GM12874 (cell line): ENCODE measurements at regions not wholly inside any gene's neighbourhood (a gene's known extent, or its start where the extent isn't known, plus 50 kb on each side); places are given as distances from the start of the nearest gene placed in this dataset.

Experiments used
- TF ChIP-seq, protein P1 (sequence below): IDR thresholded peaks from 2 replicates; pipeline ENCODE4 v1.5.1; 2011; ENCODE audit warnings: low read depth, mild to moderate bottlenecking, control low read depth, low read length, moderate library complexity; ENCODE audit not compliant: insufficient read depth

DNA sequence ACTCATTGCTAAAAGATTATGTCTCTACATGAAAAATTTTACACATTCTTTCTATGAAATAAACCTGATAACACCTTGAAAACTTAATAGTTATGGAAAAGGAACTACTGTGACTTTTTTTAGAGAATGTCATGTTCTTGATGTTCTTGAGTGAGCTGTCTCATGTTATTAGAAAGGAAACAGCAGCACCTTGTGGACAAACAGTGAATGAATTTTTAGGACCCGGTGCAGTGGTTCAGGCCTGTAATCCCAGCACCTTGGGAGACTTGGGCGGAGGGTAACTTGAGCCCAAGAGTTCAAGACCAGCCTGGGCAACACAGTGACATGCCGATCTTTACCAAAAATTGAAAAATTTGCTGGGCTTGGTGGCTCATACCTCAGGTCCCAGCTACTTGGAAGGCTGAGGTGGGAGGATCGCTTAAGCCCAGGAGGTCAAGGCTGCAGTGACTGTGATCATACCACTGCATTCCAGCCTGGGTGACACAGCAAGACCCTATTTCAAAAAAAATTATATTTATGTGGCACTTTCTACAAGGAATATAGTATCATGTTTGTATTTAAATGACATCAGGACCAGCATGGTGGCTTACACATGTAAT is 2207.4 kb upstream of the DEFB115 start:
- TF ChIP-seq, protein P1, sequence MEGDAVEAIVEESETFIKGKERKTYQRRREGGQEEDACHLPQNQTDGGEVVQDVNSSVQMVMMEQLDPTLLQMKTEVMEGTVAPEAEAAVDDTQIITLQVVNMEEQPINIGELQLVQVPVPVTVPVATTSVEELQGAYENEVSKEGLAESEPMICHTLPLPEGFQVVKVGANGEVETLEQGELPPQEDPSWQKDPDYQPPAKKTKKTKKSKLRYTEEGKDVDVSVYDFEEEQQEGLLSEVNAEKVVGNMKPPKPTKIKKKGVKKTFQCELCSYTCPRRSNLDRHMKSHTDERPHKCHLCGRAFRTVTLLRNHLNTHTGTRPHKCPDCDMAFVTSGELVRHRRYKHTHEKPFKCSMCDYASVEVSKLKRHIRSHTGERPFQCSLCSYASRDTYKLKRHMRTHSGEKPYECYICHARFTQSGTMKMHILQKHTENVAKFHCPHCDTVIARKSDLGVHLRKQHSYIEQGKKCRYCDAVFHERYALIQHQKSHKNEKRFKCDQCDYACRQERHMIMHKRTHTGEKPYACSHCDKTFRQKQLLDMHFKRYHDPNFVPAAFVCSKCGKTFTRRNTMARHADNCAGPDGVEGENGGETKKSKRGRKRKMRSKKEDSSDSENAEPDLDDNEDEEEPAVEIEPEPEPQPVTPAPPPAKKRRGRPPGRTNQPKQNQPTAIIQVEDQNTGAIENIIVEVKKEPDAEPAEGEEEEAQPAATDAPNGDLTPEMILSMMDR = peak; percentile 34; the same call in 1 of the 2 replicates

DNA sequence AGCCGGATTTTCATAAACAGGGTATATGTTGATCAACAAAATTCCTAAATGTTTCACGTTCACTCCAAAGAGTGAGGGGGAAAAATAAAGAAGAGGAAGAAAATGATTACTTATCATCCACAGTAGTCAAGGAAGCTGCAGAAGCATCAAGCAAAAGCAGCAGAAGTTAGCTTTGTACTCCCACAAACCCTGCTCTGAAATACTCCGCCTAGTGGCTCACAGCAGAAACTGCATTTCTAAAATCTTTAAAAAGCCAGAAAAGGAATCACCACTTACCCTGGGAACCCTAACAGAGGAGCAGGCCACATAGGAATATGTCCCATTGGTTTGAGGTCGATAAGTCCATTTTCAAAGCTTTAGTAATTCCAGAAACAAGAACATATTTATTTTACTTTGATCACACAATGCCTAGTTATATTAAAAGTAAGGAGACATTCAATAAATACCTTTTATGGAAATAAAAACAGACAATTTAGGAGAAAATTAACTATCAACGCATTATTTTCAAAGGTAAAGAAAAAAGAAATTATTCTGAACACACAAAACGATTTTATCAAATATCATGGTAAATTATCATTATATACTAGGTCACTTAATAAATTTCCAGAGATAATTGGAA is 2199.5 kb upstream of the DEFB115 start:
- TF ChIP-seq, protein P1 = peak; percentile 53; the same call in 1 of the 2 replicates

DNA sequence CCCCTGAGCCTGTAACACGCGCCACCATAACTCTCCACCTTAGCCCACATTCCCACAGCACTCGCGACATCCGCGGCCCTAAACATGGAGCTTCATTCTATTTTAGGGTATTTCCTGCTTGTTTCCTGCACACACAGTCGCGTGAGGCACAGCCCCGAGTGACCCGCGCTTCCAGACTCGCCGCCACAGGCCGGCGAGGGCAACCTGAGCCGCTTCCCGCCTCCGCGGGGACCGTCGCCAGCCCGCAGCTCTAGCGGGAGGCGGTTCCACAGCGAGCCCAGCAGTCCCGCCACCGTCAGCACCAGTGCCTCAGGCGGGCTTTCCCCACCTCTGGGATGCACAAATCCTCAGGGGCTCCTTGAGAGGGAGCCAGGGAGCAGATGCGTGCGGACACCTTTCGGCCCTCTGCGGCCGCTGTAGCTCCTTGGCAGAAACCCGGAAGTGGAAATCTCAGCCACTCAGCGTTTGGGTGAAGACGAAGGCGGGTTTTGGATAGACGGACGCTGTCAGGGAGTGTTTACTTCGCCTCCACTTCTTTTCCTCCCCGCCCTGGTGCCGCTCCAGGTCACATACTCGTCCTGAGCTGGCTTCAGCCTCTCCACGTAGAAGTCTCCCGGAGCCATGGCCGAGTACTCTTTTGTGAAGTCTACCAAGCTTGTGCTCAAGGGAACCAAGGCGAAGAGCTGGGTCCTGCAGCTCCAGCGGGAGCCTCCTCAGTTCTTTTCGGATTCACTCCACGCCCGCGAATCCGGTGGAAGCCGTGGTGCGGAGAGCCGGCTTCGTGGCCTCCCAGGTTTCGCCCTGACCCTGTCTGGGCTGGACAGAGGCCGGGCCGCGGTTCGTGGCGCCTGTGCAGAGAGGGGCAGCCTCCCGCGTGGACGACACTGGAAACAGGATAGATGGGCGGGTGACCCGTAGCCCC is 2177.4 kb upstream of the DEFB115 start:
- TF ChIP-seq, protein P1 = 0 out of 2 replicates have a peak, but pooled peaks have one; percentile 15

- TF ChIP-seq, protein P1 = no peak
Observed at GRCh38 chr20:29085625-29086024, 2171.8 kb upstream of the DEFB115 start.

DNA sequence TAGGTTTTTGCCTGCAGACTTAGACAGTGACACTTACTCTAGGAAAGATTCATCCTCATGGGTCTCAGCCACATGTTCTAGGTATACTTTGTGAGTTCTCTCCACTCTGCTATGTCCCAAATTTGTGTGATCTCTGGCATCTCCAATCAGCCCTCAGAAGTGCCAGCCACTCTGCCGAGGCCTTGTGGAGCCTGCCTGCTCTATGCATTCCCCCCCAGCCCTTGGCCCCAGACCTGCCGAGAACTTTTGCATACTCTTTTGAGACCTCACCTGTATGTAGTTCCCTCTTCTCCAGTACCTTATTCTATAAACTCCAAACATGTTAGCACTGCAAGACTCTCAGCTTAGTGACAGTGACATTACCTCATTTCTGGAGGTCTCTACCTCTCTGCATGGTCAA is 2170.5 kb upstream of the DEFB115 start:
- TF ChIP-seq, protein P1 = no peak

GRCh38 chr20:29119141-29119540 is 2138.3 kb upstream of the DEFB115 start:
- TF ChIP-seq, protein P1 = no peak

GRCh38 chr20:29123861-29124260 is 2133.6 kb upstream of the DEFB115 start:
- TF ChIP-seq, protein P1 = no peak
